ENCODE measurements at regions not wholly inside any gene's neighbourhood (a gene's known extent, or its start where the extent isn't known, plus 50 kb on each side); places are given as distances from the start of the nearest gene placed in this dataset.

DNA sequence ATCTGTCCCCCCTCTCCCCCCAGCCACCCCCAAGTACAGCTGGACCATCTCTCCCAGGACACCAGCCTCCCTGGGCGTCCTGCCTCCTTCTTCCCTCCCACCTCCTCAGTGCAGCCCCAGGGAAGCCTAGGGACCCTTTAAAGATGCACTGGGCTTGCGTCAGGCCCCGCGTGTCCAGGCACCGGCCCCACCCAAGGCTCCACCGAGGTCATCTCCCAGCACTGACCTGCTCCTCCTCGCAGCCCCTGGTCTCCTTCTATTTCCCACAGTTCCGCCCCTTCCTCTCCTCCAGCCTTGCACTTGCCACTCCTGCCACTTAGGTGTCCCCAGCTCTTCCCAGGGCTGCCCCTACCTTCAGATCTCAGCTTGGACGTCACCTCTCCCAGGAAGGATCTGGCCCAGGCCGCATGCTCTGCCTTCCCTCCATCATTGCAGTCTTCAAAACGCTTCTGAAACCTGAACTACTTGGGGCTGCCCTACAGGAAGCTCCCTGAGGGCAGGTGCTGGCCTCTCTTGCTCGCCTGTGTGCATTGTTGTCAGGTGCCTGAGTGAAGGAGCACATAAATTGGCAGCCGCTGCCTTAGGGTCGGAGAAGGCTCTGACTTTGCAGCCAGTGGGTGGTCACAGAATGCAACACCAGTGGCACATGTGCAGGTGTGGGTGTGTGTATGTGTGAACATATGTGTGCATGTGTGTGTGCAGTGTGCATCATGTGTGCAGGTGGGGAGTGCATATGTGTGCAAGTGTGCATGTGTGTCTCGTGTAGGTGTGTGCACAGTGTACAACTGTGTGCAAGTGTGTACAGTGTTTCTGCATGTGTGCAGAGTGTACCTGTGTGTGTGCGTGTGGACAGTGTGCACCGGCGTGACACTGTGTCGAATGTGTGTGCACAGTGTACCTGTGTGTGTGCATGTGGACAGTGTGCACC lies 152.9 kb downstream of the C9orf50 start:
- TF ChIP-seq, protein P1, sequence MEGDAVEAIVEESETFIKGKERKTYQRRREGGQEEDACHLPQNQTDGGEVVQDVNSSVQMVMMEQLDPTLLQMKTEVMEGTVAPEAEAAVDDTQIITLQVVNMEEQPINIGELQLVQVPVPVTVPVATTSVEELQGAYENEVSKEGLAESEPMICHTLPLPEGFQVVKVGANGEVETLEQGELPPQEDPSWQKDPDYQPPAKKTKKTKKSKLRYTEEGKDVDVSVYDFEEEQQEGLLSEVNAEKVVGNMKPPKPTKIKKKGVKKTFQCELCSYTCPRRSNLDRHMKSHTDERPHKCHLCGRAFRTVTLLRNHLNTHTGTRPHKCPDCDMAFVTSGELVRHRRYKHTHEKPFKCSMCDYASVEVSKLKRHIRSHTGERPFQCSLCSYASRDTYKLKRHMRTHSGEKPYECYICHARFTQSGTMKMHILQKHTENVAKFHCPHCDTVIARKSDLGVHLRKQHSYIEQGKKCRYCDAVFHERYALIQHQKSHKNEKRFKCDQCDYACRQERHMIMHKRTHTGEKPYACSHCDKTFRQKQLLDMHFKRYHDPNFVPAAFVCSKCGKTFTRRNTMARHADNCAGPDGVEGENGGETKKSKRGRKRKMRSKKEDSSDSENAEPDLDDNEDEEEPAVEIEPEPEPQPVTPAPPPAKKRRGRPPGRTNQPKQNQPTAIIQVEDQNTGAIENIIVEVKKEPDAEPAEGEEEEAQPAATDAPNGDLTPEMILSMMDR (conservative IDR thresholded peaks at IDR 0.05; ENCODE audit: low read depth, low read length) = no peak
- TF ChIP-seq POLR2A (IDR thresholded peaks at IDR 0.05; ENCODE audit: low read depth, low read length) (no peak), CEBPB (IDR thresholded peaks at IDR 0.05; ENCODE audit: low read depth, low read length) (no peak), RFX5 (IDR thresholded peaks at IDR 0.05; ENCODE audit: low read depth, low read length) (no peak), MAZ (IDR thresholded peaks at IDR 0.05; ENCODE audit: borderline replicate concordance, low read depth, low read length) (no peak), FOS (IDR thresholded peaks at IDR 0.05; ENCODE audit: low read depth, low read length) (no peak), ELK1 (IDR thresholded peaks at IDR 0.05; ENCODE audit: borderline replicate concordance, low read depth, low read length) (no peak), CHD1 (IDR thresholded peaks at IDR 0.05; ENCODE audit: low read depth, low read length) (no peak), BHLHE40 (IDR thresholded peaks at IDR 0.05; ENCODE audit: low read depth, low read length) (no peak), RAD21 (IDR thresholded peaks at IDR 0.05; ENCODE audit: low read length) (no peak)
